DND-41 (cell line): ENCODE measurements at regions not wholly inside any gene's neighbourhood (a gene's known extent, or its start where the extent isn't known, plus 50 kb on each side); places are given as distances from the start of the nearest gene placed in this dataset.

Experiments used
- ATAC-seq: fragments of 200-7000 bp; cut with Tn5 transposase; 3 replicates; pipeline ENCODE4 v1.9.1; 2021; ENCODE audit warnings: low read depth; ENCODE audit not compliant: insufficient read depth
- DNase-seq: peaks from one replicate; pipeline ENCODE4 v3.0.0-alpha.2; 2020
- H2AFZ ChIP-seq: 2 replicates; pipeline ENCODE4 v1.6.0; 2012; ENCODE audit warnings: low read depth, low read length
- H3K27ac ChIP-seq: 2 replicates; pipeline ENCODE4 v1.5.1; 2012; ENCODE audit warnings: low read length, inconsistent platforms
- H3K27me3 ChIP-seq: fragments of 200-600 bp; sonication (generic); 2 replicates; pipeline ENCODE4 v1.6.0; 2012; ENCODE audit warnings: low read length, mild to moderate bottlenecking, inconsistent platforms; ENCODE audit not compliant: insufficient read depth, poor library complexity
- H3K36me3 ChIP-seq: 2 replicates; pipeline ENCODE4 v1.5.1; 2012; ENCODE audit warnings: low read length, inconsistent platforms; ENCODE audit not compliant: insufficient read depth
- H3K4me1 ChIP-seq: 2 replicates; pipeline ENCODE4 v1.5.1; 2012; ENCODE audit warnings: mild to moderate bottlenecking, low read length; ENCODE audit not compliant: insufficient read depth
- H3K4me2 ChIP-seq: 2 replicates; pipeline ENCODE4 v1.6.0; 2012; ENCODE audit warnings: mild to moderate bottlenecking, moderate library complexity, low read length, inconsistent platforms; ENCODE audit not compliant: insufficient read depth
- H3K4me3 ChIP-seq, 2 experiments: fragments of 200-600 bp in 1 of 2; shearing (Covaris generic) in 1 of 2; 2 replicates each; pipeline ENCODE4 v1.5.1; 2012 to 2016; ENCODE audit warnings: inconsistent platforms in 2 of 2, low read length in 2 of 2, mild to moderate bottlenecking in 2 of 2, low read depth in 1 of 2, moderate library complexity in 1 of 2
- H3K79me2 ChIP-seq: 2 replicates; pipeline ENCODE4 v1.6.0; 2012; ENCODE audit warnings: low read length, inconsistent platforms; ENCODE audit not compliant: insufficient read depth
- H3K9ac ChIP-seq: 2 replicates; pipeline ENCODE4 v1.6.0; 2012; ENCODE audit warnings: low read depth, mild to moderate bottlenecking, inconsistent platforms, low read length, moderate library complexity
- H3K9me3 ChIP-seq: 2 replicates; pipeline ENCODE4 v1.5.1; 2012; ENCODE audit warnings: low read length, moderate library complexity, mild to moderate bottlenecking, inconsistent platforms; ENCODE audit not compliant: insufficient read depth, severe bottlenecking
- H4K20me1 ChIP-seq: 2 replicates; pipeline ENCODE4 v1.6.0; 2012; ENCODE audit warnings: low read length; ENCODE audit not compliant: insufficient read depth
- CTCF ChIP-seq: IDR thresholded peaks from 2 replicates; pipeline ENCODE4 v1.5.1; 2012; ENCODE audit warnings: borderline replicate concordance, low read length, moderate library complexity, mild to moderate bottlenecking; ENCODE audit not compliant: poor library complexity, severe bottlenecking; ENCODE audit errors: extremely low read depth
- EZH2 ChIP-seq: IDR thresholded peaks from 3 replicates; pipeline ENCODE4 v1.6.1; 2012; ENCODE audit warnings: borderline replicate concordance, low read depth, mild to moderate bottlenecking, moderate library complexity, low read length, inconsistent platforms; ENCODE audit not compliant: severe bottlenecking

- H3K9ac ChIP-seq, result no peak overlapping the region
- H3K36me3 ChIP-seq, result no peaks in the 10 kb centered on the region
- H3K4me2 ChIP-seq, result no peak overlapping the region
- no peak overlapping the region for H3K4me3 ChIP-seq
- H3K4me1 ChIP-seq, result no peaks in the 10 kb centered on the region
- H3K27ac ChIP-seq, result no peak overlapping the region
- H3K27me3 ChIP-seq, result no peaks in the 10 kb centered on the region
- no peaks in the 10 kb centered on the region for H3K79me2 ChIP-seq
- no peak for TF ChIP-seq EZH2
- no peak for TF ChIP-seq CTCF
- H3K9me3 ChIP-seq, result no peaks in the 10 kb centered on the region
- ATAC-seq (no peak), DNase-seq (no peak)
- H2AFZ ChIP-seq, result no peak overlapping the region
- no peaks in the 10 kb centered on the region for H4K20me1 ChIP-seq
Observed at GRCh38 chr4:123984886-123985285, 588.3 kb downstream of the SPRY1 start.

DNA sequence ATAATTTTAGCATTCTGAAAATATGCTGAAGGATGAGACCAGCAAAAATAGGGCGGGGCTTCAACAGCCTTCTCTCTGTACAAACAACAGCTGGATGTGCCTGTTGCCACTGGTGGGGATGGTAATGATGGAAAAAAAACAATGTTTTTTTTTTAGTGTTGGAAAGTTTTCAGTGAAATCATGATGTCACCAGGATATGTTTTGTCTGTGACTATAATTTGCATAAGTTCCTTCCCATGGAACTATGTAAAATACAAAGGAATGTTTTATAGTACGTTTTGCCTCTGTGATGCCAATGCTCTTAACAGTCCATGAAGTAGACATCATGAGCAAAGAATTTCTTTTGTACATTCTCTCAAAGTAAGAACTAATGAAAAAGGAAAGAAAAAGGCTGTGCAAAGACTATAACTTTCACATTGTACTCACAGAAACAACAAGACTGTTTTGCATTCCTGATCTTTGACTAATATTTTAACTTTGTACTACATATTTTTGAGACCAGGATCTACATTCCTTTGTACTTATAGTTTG lies 589.7 kb downstream of the SPRY1 start:
- Histone ChIP-seq H2AFZ (no peak overlapping the region), H3K4me2 (no peak overlapping the region), H3K79me2 (no peaks in the 10 kb centered on the region), H3K27me3 (no peaks in the 10 kb centered on the region), H3K9me3 (no peaks in the 10 kb centered on the region), H4K20me1 (no peaks in the 10 kb centered on the region), H3K4me1 (no peaks in the 10 kb centered on the region), H3K9ac (no peak overlapping the region), H3K36me3 (no peaks in the 10 kb centered on the region), H3K27ac (no peak overlapping the region), H3K4me3 (no peak overlapping the region)
- ATAC-seq (no peak), DNase-seq (no peak)
- no peak for TF ChIP-seq CTCF
- no peak for TF ChIP-seq EZH2

DNA sequence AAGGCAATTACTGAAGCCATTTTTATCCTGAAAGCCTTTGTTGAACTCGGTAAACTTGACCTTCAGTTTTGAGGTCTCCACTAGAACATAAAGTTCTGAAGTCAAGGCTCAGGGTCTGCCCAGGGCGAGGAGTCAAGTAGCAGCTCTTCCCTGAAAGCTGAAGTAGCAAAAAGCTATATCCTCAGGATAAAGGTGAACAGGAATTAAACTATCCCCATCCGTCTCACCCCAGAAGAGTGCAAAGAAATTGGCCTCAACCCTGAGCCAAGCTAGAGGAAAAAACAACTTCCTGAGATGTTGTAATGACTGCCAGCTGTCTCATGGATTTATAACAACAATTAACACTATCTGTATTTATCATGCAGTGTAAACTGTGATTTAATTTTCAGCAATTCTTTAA lies 590.8 kb downstream of the SPRY1 start:
- no peak for TF ChIP-seq EZH2
- TF ChIP-seq CTCF, result no peak
- H3K4me3 ChIP-seq, result no peak overlapping the region
- H3K9ac ChIP-seq, result no peak overlapping the region
- no peak overlapping the region; the same call in 1 of the 2 replicates for H2AFZ ChIP-seq
- no peaks in the 10 kb centered on the region for H3K79me2 ChIP-seq
- H3K9me3 ChIP-seq, result no peaks in the 10 kb centered on the region
- H3K4me2 ChIP-seq, result no peak overlapping the region
- ATAC-seq, result no peak
- H3K36me3 ChIP-seq, result no peaks in the 10 kb centered on the region
- no peak for DNase-seq
- no peaks in the 10 kb centered on the region for H3K27me3 ChIP-seq
- no peaks in the 10 kb centered on the region for H3K4me1 ChIP-seq
- H3K27ac ChIP-seq, result no peak overlapping the region
- no peaks in the 10 kb centered on the region for H4K20me1 ChIP-seq
